A673 (cell line): ENCODE measurements at regions not wholly inside any gene's neighbourhood (a gene's known extent, or its start where the extent isn't known, plus 50 kb on each side); places are given as distances from the start of the nearest gene placed in this dataset.

Source experiments
- BruUV-seq: library from RNA; stranded (reverse); fragments of 400-500 nt; replicated peaks from 2 replicates; lab custom pipeline; 2021; lab: Mats Ljungman, UMichigan
- CTCF ChIA-PET: fragments of 300-600 bp; sonication (Branson Sonifier 250); formaldehyde crosslinking; loops from one replicate; lab custom pipeline; 2022; ENCODE audit warnings: antibody characterized with exemption; lab: Charles Lee
- POLR2A ChIA-PET: fragments of 300-600 bp; sonication (Branson Sonifier 250); formaldehyde crosslinking; loops from one replicate; lab custom pipeline; 2022; ENCODE audit warnings: antibody characterized with exemption; ENCODE audit not compliant: low non-redundant PET; lab: Charles Lee
- DNase-seq: peaks from one replicate; pipeline ENCODE4 v3.0.0-alpha.2; 2015; ENCODE audit warnings: low spot score
- H3K27ac ChIP-seq: fragments of 200-600 bp; sonication (generic); 2 replicates; pipeline ENCODE4 v1.5.1; 2016; ENCODE audit warnings: mixed run types, low read depth, mild to moderate bottlenecking, mixed read lengths, antibody characterized with exemption, low read length; ENCODE audit not compliant: poor library complexity, severe bottlenecking
- H3K27me3 ChIP-seq: fragments of 200-600 bp; sonication (generic); replicated peaks from 2 replicates; pipeline ENCODE4 v1.6.1; 2017; ENCODE audit warnings: mixed run types, low read depth, mild to moderate bottlenecking, mixed read lengths, antibody characterized with exemption, low read length; ENCODE audit not compliant: insufficient read depth, poor library complexity
- H3K36me3 ChIP-seq: fragments of 200-600 bp; sonication (generic); 2 replicates; pipeline ENCODE4 v1.6.1; 2016; ENCODE audit warnings: mixed run types, mild to moderate bottlenecking, mixed read lengths, antibody characterized with exemption, low read length; ENCODE audit not compliant: insufficient read depth, poor library complexity, severe bottlenecking
- H3K4me1 ChIP-seq: fragments of 200-600 bp; sonication (generic); 2 replicates; pipeline ENCODE4 v1.6.1; 2017; ENCODE audit warnings: mixed run types, mild to moderate bottlenecking, mixed read lengths, antibody characterized with exemption, low read length; ENCODE audit not compliant: insufficient read depth, poor library complexity, severe bottlenecking
- H3K4me3 ChIP-seq: fragments of 200-600 bp; sonication (generic); 2 replicates; pipeline ENCODE4 v1.5.1; 2016; ENCODE audit warnings: low read depth, mixed run types, mild to moderate bottlenecking, mixed read lengths, low read length; ENCODE audit not compliant: poor library complexity, severe bottlenecking
- H3K9me3 ChIP-seq: fragments of 200-600 bp; sonication (generic); 2 replicates; pipeline ENCODE4 v1.6.1; 2016; ENCODE audit warnings: mixed run types, low read depth, mild to moderate bottlenecking, mixed read lengths, antibody characterized with exemption, low read length; ENCODE audit not compliant: poor library complexity, severe bottlenecking
- EZH2 ChIP-seq: fragments of 200-600 bp; sonication (generic); IDR thresholded peaks from 2 replicates; pipeline ENCODE4 v1.6.1; 2017; ENCODE audit warnings: borderline replicate concordance, low read depth, mild to moderate bottlenecking, mixed read lengths, antibody characterized with exemption, low read length; ENCODE audit not compliant: poor library complexity, severe bottlenecking
- intact Hi-C: fragments of 100-400 bp; cut with micrococcal nuclease; formaldehyde crosslinking; loops from one replicate; pipeline ENCODE4 v1.10.0; 2022; ENCODE audit not compliant: unreplicated experiment
- TF ChIP-seq, protein P1 (sequence below): fragments of 300-800, 200-600 bp; sonication (generic); conservative IDR thresholded peaks from 2 replicates; pipeline ENCODE4 v1.5.1; 2017; ENCODE audit warnings: low read depth, mild to moderate bottlenecking, antibody characterized with exemption, low read length, moderate library complexity, mixed read lengths

DNA sequence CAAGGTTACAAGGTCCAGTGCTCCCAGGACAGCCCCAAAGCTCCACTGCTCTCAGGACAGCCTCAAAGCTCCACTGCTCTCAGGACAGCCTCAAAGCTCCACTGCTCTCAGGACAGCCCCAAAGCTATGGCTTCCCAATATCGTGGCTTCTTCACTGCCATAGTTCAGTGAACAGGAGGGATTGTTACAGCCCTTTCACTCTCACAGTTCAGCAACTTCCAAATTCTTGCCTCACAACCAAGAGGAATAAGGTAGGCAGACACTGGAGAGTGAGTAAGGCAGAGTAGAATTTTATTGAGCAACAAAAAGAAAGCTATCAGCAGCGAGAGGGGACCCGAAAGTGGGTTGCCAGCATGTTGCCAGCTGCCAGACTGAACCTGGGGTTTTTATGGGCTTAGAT, 277.6 kb downstream of the CDH10 start:
- no peak overlapping the region for H3K27ac ChIP-seq
- H3K4me3 ChIP-seq = no peak overlapping the region
- POLR2A ChIA-PET = no interaction called here
- no TSS peak for BruUV-seq
- H3K4me1 ChIP-seq = no peaks in the 10 kb centered on the region
- DNase-seq = no peak
- no peaks in the 10 kb centered on the region for H3K36me3 ChIP-seq
- intact Hi-C loops = no loop called here
- CTCF ChIA-PET = no interaction called here
- no peaks in the 10 kb centered on the region for H3K9me3 ChIP-seq
- H3K27me3 ChIP-seq = no peaks in the 10 kb centered on the region
- TF ChIP-seq, protein P1, sequence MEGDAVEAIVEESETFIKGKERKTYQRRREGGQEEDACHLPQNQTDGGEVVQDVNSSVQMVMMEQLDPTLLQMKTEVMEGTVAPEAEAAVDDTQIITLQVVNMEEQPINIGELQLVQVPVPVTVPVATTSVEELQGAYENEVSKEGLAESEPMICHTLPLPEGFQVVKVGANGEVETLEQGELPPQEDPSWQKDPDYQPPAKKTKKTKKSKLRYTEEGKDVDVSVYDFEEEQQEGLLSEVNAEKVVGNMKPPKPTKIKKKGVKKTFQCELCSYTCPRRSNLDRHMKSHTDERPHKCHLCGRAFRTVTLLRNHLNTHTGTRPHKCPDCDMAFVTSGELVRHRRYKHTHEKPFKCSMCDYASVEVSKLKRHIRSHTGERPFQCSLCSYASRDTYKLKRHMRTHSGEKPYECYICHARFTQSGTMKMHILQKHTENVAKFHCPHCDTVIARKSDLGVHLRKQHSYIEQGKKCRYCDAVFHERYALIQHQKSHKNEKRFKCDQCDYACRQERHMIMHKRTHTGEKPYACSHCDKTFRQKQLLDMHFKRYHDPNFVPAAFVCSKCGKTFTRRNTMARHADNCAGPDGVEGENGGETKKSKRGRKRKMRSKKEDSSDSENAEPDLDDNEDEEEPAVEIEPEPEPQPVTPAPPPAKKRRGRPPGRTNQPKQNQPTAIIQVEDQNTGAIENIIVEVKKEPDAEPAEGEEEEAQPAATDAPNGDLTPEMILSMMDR = no peak
- no peak for TF ChIP-seq EZH2

DNA sequence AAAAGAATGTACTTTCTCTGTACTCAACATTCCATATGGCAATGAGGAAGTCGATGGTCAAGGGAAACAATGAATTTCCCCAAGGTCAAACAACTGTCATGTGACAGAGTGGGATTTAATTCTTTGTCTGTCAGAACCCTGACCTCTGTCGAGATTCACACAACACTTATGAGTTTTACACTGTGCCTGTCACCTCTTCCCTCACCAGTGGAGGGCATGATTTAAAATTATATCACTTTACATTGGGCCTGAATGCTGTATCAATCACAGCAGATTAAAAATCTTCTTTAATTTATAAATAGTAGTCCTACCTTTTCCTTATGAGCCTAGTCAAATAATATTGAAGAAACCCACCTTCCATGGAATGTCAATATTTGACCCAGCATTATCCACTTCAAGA, 276.7 kb downstream of the CDH10 start:
- no peaks in the 10 kb centered on the region for H3K9me3 ChIP-seq
- CTCF ChIA-PET = no interaction called here
- intact Hi-C loops = no loop called here
- POLR2A ChIA-PET = no interaction called here
- BruUV-seq = no TSS peak
- H3K4me3 ChIP-seq = no peak overlapping the region
- H3K27ac ChIP-seq = no peak overlapping the region
- no peaks in the 10 kb centered on the region for H3K27me3 ChIP-seq
- TF ChIP-seq, protein P1 = peak; percentile 50; the same call in 1 of the 2 replicates
- no peak for TF ChIP-seq EZH2
- DNase-seq = peak; percentile 17
- H3K4me1 ChIP-seq = no peaks in the 10 kb centered on the region
- no peaks in the 10 kb centered on the region for H3K36me3 ChIP-seq

DNA sequence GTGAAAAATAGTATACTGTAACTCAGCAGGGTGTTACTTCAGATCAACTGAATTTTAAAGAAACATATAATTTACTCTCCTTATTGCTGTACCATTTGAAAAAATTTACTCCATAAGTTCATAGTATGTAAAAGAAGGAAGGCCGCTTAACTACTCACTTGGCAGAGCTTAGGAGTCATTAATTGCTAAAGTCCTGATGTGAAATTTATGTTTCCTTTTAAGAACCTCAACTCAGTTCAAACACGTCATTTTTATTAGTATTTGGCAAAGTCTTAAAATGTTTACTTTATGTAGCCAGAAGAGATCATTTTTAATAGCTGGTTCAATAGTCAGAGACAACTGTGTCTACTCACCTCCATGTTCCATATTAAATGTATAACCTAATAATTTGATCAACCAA, 268.6 kb downstream of the CDH10 start:
- no peak for TF ChIP-seq EZH2
- TF ChIP-seq, protein P1 = no peak
- Histone ChIP-seq H3K27ac (no peak overlapping the region), H3K4me3 (no peak overlapping the region), H3K9me3 (no peaks in the 10 kb centered on the region), H3K36me3 (no peaks in the 10 kb centered on the region), H3K4me1 (no peaks in the 10 kb centered on the region), H3K27me3 (no peaks in the 10 kb centered on the region)
- ChIA-PET POLR2A (no interaction called here), CTCF (no interaction called here)
- no TSS peak for BruUV-seq
- intact Hi-C loops = no loop called here
- no peak for DNase-seq
